A172 (cell line): ENCODE measurements at regions not wholly inside any gene's neighbourhood (a gene's known extent, or its start where the extent isn't known, plus 50 kb on each side); places are given as distances from the start of the nearest gene placed in this dataset.
A peak's percentile ranks its signal among the peaks of the same experiment; 100 is the strongest.
"Not testable (repeated sequence)": the region's sequence is repeated elsewhere in the genome, so short reads cannot be mapped to it uniquely, and the experiment has no call there.

Source experiments
- DNase-seq: peaks from one replicate; pipeline ENCODE4 v3.0.0-alpha.2; 2015; ENCODE audit warnings: low spot score

DNA sequence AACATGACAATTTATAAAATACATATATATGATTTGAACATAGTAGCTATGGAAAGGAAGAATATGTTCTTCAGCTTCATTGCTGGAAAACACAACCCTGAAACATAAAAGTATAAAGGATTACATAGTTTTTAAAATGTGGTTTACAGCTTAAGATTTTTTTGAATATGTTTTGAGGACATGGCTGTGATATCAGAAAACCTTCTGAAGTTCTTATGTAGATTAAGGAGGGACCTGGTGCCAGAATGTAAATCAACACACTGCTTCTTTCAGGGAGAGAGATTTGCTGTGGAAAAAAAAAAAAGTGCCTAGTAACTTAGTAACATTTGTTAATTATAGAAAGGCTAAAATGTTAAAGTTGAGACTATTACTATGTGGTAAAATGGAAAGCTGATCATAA lies 1261.8 kb downstream of the ADGRL3 start:
- DNase-seq: no peak

DNA sequence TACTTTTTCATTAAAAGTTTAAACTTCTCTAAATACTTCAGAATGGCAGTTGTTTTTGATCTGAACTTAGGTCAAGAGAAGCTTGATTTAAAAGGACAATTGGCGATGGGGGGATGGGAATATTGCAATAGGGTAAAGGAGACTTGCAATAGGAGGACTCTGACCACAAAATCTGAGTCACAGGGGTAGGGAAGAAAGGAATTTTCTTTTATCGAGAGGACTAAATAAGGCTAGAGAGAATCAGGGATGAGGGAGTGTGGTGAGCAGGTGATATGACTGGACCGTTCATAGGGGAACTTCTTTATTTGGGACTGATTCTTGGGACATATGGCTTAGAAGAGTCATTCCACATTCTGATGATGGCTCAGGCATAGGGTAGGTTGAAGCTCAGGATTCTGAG lies 1260.2 kb downstream of the ADGRL3 start:
- DNase-seq: peak; percentile 42

DNA sequence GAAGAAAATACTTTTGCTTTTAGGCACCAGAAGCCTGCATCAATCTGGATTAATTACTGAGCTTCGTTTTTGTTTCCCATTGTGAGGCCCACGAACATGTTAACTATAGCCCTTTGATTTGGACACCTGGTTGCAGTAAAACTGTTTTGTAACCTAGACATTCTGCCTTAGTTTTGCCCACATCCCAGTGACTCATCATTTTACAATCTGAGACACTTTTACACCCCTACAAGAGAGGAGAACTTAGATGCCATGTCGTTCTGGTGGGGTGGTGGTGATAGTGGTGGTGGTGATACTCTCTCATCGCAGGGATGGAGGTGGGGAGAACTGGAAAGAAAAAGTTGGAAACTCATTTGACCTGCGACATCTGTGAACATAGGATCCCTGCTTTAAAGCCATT lies 1257.2 kb downstream of the ADGRL3 start:
- peak; percentile 39 for DNase-seq

DNA sequence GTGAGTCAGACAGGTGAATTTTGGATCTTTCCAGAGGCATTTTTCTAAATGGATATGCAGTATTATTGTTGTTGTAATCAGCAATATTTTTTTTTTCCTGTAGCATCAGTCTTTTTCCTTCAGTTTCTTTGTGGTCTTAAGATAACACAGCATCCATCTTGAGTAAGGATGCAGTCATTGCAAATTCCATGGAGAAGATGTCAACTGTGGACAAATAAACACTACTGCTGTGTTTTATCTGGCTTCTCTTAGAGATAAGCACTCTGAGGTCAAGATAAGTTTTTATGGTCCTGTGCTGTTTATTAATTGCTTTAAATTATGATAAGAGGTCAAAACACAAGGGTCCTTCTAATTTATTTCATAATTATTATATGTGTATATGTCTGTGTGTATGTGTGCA lies 1255.7 kb downstream of the ADGRL3 start:
- DNase-seq: peak; percentile 19

DNA sequence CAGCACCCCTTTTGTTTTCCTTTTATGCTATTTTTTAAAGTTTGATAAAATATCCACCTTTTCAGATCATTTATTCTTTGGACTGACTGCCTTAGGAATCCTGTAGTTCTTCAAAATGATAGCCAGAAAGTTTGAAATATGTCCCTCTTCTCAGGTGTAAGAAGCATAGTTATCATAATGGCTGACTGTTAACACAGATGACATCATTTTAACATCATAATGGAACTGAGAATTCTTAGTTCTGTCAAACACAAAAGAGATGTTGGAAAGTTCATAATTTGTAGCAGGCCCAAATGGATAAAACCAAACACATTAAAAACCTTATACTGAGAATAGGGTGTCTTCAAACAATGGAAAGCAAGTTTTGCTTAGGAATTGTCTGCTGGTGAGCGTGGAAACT lies 1254.4 kb downstream of the ADGRL3 start:
- no peak for DNase-seq

DNA sequence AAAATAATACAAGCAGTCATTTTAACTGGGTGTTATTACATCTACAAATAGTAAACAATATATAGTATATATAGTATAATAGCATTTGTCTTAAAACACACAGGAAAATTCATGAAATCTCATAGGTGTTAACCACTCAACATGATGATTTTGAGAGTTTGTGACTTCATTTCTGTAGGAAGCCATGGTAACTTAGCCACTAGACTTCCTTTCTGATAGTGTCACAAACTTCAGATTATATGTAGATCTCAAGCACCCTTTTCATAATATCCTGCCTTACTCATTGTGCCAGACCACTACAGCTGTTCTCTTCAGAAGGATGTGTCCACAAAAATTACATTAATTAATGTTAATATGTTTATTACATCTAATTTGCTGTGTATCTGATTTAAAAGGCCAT lies 1250.6 kb downstream of the ADGRL3 start:
- no peak for DNase-seq

DNA sequence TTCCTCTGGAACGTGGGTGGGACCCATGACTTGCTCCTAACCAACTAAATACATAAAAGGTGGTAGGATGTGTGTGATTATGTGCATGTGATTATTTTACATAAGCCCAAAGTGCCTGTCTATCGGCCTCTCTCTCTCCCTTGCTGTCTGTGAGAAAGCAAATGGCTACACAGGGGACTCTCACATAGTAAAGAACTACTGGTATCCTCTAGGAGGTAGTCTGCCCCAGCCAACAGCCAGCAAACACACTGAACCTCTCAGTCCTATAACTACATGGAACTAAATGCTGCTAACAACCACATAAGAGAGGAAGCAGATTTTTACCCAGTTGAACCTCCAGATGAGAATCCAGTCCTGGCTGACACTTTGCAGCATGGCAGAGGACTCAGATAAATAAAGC lies 1249.4 kb downstream of the ADGRL3 start:
- DNase-seq: no peak

DNA sequence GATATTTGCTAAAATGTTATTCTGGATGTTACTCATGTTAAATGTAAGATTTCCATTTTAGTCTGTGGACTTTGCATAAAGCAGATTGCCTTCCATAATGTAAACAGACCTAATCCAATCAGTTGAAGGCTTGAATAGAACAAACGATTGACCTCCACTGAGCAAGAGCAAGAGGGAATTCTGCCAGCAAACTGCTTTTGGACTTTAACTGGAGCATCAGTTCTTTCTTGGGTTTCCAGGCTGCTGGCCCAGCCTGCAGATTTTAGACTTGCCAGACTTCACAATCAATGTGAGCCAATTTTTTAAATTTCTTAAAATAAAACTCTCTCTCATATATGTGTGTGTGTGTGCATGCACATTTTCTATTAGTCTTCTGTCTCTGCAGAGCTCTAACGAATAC lies 1248.8 kb downstream of the ADGRL3 start:
- DNase-seq: no peak

DNA sequence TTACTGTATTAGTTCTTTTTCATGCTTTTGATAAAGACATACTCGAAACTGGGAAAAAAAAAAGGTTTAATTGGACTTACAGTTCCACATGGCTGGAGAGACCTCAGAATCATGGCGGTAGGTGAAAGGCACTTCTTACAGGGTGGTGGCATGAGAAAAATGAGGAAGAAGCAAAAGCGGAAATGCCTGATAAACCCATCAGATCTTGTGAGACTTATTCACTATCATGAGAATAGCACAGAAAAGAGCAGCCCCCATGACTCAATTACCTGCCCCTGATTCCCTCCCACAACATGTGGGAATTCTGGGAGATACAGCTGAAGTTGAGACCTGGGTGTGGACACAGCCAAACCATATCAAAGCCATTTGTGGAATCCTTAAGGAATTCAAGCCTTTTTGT lies 1238.9 kb downstream of the ADGRL3 start:
- peak; percentile 8 for DNase-seq

DNA sequence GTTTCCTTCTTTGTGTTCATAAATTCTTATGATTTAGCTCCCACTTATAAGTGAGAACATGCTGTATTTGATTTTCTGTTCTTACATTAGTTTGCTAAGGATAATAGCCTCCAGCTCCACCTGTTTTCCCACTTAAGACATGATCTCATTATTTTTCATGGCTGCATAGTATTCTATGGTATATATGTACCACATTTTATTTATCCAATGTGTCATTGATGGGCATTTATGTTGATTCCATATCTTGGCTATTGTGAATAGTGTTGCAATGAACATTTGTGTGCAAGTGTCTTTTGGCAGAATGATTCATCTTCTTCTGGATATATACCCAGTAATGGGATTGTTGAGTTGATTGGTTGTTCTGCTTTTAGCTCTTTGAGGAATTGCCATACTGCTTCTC lies 1234.8 kb downstream of the ADGRL3 start:
- DNase-seq: no peak

DNA sequence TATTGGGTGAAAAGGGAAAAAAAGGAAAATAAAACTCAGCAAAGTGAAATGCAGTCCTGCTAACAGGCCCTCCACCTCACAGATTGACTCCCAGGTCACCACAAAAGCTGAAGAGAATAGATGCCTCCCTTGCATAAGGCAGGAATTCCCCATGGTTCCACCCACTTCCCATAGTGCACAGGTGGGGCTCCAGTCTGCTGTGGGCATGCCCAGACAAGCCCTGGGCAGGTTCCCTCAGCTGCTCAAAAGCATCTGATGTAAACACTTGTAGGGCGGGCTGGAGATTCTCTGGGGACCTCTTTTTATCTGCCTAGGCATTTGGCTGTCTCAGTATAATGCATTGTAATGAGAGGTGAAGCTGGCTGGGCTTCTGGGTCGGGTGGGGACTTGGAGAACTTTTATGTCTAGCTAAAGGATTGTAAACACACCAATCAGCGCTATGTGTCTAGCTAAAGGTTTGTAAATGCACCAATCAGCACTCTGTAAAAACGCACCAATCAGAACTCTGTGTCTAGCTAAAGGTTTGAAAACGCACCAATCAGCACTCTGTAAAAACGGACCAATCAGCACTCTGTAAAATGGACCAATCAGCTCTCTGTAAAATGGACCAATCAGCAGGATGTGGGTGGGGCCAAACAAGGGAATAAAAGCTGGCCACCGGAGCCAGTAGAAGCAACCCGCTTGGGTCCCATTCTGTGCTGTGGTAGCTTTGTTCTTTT lies 1231.5 kb downstream of the ADGRL3 start:
- not testable (repeated sequence) for DNase-seq

DNA sequence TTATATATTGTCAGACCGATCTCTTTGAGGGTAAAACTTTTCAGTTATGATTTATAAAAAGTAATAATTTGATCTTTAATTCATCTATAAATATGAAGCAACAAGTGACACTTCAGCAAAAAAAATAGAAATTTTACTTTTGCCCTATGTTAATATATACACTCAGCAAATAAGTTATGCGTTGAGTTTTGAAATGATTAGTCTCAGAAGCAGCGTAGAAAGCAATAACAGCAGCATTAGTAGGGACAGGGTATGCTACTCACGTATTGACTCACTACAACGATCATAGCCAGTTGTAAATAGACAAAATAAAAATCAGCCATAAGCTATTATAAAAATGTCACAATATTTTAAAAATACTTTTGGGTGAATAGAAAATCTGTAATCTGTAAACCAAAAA lies 1229.2 kb downstream of the ADGRL3 start:
- DNase-seq: no peak

DNA sequence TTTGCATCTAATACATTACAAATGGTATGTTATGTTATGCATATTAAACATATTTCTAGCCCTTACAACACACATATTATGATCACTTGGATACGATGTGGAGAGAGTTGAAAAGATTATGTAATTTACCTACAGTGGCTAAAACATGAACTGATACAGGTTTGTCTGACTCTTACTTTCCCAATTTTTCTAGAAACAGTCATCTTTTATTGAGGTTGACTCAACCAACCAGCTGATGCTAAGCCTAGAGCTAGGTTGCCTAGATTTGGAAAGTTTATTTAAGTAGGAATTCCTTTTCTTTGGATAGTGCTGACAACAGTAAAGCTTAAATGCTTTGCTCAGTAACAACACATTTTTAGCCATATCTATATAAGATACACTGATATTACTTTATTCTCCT lies 1215.1 kb downstream of the ADGRL3 start:
- no peak for DNase-seq

DNA sequence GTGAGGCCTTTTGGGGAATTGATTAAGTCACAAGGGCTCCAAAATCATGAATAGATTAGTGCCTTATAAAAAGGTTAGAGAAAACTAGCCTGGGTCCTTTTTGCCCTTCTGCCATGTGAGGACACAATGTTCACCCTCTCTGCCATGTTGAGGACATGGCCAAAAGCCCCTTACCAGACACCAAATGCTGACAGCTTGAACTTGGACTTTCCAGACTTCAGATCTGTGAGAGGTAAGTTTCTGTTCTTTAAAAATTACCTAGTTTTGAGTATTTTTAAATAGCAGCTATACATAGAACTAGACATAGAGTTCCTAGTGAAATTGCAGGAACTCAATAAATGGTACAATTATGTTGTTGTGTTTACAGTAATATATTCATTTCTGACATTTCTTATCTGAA lies 1214.4 kb downstream of the ADGRL3 start:
- no peak for DNase-seq

DNA sequence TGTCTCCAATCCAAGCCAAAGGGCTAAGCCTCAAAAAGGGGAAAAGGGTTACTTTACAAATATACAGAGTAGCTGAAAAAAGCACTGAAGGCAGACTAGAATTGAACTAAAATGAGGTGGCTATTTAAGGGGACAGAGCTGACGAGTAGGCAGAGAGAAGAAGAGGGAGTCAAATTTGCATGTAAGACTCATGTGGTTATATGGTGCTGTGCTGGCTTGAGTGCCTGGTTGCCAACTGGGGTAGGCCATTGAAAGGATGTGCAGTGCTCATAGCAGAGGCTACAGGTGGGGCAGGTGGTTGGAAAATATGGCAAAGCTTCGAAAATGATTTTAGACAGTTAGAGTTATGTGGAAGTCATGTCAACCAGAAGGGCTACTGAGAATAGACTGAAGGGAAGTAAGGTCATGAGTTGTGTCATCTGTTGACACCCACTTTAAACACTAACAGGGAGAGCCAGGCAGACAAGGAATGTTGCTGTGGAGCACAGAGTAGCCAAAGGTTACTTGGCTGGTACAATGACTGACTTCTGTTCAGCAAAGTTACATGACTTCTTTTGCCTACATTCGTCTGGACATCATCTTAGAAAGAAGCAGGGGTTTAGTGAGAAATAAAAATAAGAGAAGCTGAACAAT lies 1210.4 kb downstream of the ADGRL3 start:
- DNase-seq: no peak

DNA sequence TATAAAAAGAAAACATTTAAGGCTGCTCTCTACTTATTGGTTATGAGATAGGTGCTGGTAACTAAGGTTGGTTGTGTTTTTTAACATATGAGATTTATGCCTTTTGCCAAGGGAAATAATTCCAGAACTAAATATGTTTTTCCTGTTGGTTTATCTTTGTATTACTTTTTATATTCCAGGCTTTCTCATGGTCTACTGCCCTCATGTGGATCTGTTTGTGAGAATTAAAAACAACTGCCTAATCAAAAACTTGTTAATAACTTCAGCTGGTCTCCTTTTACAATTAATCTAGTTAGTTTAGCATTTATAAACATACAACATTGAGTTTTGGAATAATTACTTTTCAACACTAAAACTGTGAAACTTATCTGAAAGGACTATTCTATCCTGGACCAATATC lies 1208.3 kb downstream of the ADGRL3 start:
- no peak for DNase-seq

DNA sequence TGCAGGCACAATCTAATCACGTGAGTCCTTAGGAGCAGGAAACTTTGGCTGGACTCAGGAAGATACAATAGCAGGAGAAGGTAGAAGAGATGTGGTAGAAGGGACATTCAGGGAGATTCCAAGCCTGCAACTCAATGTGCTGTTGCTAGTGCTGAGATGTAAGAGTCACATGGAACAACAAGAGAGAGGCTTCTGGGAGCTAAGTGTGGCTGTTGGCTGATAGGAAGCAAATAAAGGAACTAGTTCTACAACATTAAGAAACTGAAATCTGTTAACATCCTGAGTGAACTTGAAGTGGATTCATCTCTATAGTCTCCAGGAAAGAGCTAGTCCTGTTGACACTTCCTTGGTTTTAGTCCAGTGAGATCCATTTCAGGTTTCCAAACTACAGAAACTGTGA lies 1207.4 kb downstream of the ADGRL3 start:
- DNase-seq: no peak

DNA sequence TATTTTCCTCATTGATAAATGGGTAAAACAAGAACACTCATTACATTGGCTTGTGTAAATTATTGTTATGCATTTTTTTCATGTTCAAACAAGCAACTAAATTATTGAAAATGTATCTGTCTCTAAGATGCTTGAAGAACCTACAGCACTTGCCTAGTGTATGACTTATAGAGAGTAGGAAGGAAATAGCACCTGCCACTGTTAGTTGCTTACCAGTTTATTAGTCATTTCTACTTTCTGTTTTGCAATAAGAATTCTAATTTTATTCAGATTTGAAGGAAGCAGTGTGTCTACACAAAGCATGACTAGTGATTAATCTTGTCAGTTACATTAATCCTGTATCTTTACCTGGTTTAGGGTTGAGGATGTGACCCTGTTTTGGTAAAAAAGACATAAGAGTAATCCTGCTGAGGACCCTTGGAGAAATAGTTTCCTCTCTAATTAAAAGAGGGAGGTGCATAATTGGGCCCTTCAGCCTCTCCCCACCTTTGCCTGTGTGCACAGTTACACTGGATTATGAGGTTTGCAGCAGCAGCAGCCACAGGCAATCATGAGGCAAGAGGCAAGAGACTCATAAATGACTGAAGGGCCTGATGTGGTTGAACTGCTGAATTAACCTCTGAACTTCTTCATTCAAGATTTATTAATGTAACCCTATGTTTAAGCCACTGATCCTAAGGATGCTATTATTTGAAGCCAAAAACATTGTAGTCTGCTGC lies 1202.1 kb downstream of the ADGRL3 start:
- DNase-seq: no peak

DNA sequence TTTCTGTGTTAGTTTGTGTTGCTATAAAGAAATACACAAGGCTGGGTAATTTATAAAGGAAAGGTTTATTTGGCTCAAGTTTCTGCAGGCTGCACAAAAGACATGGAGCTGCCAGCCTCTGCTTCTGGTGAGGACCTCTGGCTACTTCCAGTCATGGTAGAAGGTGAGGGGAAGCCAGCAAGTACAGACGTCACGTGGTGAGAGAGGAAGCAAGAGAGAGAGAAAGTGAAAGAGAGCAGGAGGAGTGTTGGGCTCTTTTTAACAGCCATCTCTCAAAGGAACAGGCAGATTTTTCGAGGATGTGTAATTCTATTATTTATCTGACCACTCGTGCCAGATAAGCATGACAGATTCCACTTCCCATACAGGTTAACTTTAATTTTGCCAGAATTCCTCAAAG lies 1199.1 kb downstream of the ADGRL3 start:
- DNase-seq: peak; percentile 62

DNA sequence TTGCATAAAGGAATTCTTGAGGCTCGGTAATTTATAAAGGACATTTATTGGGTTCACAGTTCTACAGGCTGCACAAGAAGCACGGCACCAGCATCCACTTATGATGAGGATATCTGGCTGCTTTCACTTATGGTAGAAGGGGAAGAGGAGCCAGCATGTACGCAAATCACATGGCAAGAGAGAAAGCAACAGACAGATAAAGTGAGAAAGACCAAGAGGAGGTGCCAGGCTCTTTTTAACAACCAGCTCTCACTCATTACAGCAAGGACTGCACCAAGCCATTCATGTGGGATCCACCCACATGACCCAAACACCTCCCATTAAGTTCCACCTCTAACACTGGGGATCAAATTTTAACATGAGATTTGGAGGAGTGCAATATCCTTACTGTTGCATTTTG lies 1198.2 kb downstream of the ADGRL3 start:
- no peak for DNase-seq

DNA sequence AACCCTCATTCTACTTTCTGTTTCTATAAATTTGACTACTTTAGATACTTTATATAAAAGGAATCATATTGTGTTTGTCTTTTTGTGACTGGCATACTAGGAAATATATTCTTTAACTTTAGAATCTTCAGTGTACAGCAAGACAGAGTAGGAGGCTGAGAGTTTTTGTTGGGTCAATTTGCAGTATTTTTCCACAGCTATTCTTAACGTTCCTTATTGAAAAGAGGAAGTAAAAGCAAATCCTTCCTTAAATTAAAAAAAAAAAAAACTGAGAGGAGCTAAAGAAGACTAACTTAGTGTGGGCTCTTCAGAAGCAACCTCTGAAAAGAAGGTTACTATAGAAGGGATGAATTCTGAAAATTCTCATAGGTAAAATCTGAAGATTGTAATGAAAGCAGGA lies 1194.6 kb downstream of the ADGRL3 start:
- no peak for DNase-seq

DNA sequence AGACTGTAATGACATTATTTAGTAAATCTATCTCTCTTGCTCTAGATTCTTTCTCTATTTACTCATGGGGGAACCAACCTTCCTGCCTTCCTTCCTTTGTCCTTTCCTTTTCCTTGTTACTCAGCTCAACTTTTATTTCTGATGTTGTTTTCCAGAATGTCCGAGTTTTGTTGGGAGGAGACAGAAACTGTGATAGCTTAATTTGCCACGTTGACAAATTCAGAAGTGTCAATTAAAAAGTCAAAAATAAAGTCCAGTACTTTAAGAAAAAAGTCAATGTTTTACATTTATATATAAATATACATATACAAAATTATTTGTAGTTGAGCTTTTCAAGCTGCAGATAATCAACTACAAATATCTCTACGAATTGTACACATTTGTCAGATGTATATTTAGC lies 1187.7 kb downstream of the ADGRL3 start:
- no peak for DNase-seq

DNA sequence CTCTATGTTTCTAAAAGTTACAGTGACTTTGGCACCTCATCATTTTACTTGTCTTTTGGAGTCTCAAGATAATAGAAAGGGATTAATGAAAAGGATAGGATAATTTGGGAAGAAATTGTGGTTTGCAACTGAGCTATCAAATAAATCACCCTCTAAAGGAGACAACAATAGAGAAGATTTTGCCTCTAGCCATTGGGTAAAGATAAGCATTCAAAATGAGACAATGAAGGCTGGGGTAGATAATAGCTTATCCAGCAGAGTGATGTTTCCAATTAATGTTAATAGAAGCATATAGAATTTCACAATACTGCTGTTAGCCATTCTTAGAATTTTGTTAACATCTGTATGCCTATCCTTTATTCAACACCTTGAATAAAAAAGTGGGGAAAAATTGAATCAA lies 1177.6 kb downstream of the ADGRL3 start:
- no peak for DNase-seq
